ENCODE measurements at regions not wholly inside any gene's neighbourhood (a gene's known extent, or its start where the extent isn't known, plus 50 kb on each side); places are given as distances from the start of the nearest gene placed in this dataset.
"Not testable (repeated sequence)": the region's sequence is repeated elsewhere in the genome, so short reads cannot be mapped to it uniquely, and the experiment has no call there.

- Histone ChIP-seq H3K9me3 (ENCODE audit: insufficient read depth, low read depth, low read length) (no peaks in the 10 kb centered on the region), H3K36me3 (ENCODE audit: insufficient read depth, low read length) (no peaks in the 10 kb centered on the region), H3K9ac (ENCODE audit: low read length) (no peak overlapping the region), H3K4me3 (ENCODE audit: insufficient read depth, low read depth, low read length) (no peak overlapping the region), H3K27ac (ENCODE audit: low read depth, low read length) (no peak overlapping the region), H3K27me3 (ENCODE audit: insufficient read depth, low read length) (no peaks in the 10 kb centered on the region), H3K4me2 (ENCODE audit: low read length) (no peak overlapping the region), H3K79me2 (ENCODE audit: insufficient read depth, low read length) (no peaks in the 10 kb centered on the region), H4K20me1 (ENCODE audit: insufficient read depth, low read length) (no peaks in the 10 kb centered on the region), H3K4me1 (ENCODE audit: insufficient read depth, low read length) (no peaks in the 10 kb centered on the region), H2AFZ (ENCODE audit: low read depth, low read length) (no peak overlapping the region)
- Mint-ChIP-seq H3K4me1 (ENCODE audit: low read depth, unreplicated experiment) (peaks cover 3% of the 10 kb centered on the region), H3K4me3 (ENCODE audit: unreplicated experiment) (no peak overlapping the region), H3K27me3 (ENCODE audit: low read depth, unreplicated experiment) (no peaks in the 10 kb centered on the region), H3K9me3 (ENCODE audit: unreplicated experiment) (peaks cover 8% of the 10 kb centered on the region), H3K27ac (ENCODE audit: unreplicated experiment) (no peak overlapping the region), H3K36me3 (ENCODE audit: low read depth, unreplicated experiment) (no peaks in the 10 kb centered on the region)
- DNase-seq (ENCODE audit: low read depth), result no peak
- TF ChIP-seq EZH2 (IDR thresholded peaks at IDR 0.05; ENCODE audit: insufficient read depth, low read length), result no peak
- TF ChIP-seq, protein P1, sequence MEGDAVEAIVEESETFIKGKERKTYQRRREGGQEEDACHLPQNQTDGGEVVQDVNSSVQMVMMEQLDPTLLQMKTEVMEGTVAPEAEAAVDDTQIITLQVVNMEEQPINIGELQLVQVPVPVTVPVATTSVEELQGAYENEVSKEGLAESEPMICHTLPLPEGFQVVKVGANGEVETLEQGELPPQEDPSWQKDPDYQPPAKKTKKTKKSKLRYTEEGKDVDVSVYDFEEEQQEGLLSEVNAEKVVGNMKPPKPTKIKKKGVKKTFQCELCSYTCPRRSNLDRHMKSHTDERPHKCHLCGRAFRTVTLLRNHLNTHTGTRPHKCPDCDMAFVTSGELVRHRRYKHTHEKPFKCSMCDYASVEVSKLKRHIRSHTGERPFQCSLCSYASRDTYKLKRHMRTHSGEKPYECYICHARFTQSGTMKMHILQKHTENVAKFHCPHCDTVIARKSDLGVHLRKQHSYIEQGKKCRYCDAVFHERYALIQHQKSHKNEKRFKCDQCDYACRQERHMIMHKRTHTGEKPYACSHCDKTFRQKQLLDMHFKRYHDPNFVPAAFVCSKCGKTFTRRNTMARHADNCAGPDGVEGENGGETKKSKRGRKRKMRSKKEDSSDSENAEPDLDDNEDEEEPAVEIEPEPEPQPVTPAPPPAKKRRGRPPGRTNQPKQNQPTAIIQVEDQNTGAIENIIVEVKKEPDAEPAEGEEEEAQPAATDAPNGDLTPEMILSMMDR (IDR thresholded peaks at IDR 0.05; ENCODE audit: insufficient read depth, low read depth, low read length), result no peak
- no peak for FAIRE-seq
Measured at GRCh38 chr12:33944703-33945437, 77.4 kb upstream of the ALG10 start.

DNA sequence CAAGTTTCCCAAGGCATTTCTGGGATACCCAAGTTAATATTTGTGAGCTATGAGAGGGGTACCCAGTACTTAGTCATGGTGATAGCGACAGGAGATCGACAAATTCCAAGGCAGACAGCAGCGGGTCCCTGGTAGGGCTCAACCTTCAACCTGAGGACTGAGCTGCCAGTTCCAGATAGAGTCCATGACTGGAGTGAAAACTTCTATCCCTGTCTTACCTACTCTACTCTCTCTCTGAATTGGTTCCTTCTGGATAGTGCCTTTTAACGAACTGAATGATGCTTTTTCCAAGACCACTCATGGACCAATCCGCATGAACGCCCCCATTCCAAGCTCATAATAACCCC lies 76.9 kb upstream of the ALG10 start:
- peaks cover 13% of the 10 kb centered on the region for H3K9me3 Mint-ChIP-seq (ENCODE audit: unreplicated experiment)

DNA sequence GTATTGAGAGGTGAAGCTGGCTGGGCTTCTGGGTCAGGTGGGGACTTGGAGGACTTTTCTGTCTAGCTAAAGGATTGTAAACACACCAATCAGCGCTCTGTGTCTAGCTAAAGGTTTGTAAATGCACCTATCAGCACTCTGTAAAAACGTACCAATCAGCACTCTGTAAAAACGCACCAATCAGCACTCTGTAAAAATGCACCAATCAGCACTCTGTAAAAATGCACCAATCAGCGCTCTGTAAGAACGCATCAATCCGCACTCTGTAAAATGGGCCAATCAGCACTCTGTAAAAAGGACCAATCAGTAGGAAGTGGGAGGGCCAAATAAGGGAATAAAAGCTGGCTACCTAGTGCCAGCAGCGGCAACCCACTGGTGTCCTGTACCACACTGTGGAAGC lies 56.1 kb upstream of the ALG10 start:
- not testable (repeated sequence) for H3K9me3 ChIP-seq (ENCODE audit: insufficient read depth, low read depth, low read length); H3K9me3 Mint-ChIP-seq (ENCODE audit: unreplicated experiment); FAIRE-seq; H3K27me3 ChIP-seq (ENCODE audit: insufficient read depth, low read length); H3K27ac Mint-ChIP-seq (ENCODE audit: unreplicated experiment); H3K4me1 Mint-ChIP-seq (ENCODE audit: low read depth, unreplicated experiment); H2AFZ ChIP-seq (ENCODE audit: low read depth, low read length); H3K4me1 ChIP-seq (ENCODE audit: insufficient read depth, low read length); H3K4me2 ChIP-seq (ENCODE audit: low read length); H3K36me3 Mint-ChIP-seq (ENCODE audit: low read depth, unreplicated experiment); H3K4me3 ChIP-seq (ENCODE audit: insufficient read depth, low read depth, low read length); H3K27ac ChIP-seq (ENCODE audit: low read depth, low read length); H3K9ac ChIP-seq (ENCODE audit: low read length); H3K4me3 Mint-ChIP-seq (ENCODE audit: unreplicated experiment); H3K36me3 ChIP-seq (ENCODE audit: insufficient read depth, low read length); H3K79me2 ChIP-seq (ENCODE audit: insufficient read depth, low read length); H4K20me1 ChIP-seq (ENCODE audit: insufficient read depth, low read length); H3K27me3 Mint-ChIP-seq (ENCODE audit: low read depth, unreplicated experiment); DNase-seq (ENCODE audit: low read depth)

More for the DNA sequence above, 76.9 kb upstream of the ALG10 start:
- H3K4me3 Mint-ChIP-seq (ENCODE audit: unreplicated experiment), result no peak overlapping the region
- H3K36me3 Mint-ChIP-seq (ENCODE audit: low read depth, unreplicated experiment), result no peaks in the 10 kb centered on the region
- H3K27ac ChIP-seq (ENCODE audit: low read depth, low read length), result no peak overlapping the region
- no peak overlapping the region for H3K9ac ChIP-seq (ENCODE audit: low read length)
- no peaks in the 10 kb centered on the region for H3K36me3 ChIP-seq (ENCODE audit: insufficient read depth, low read length)
- FAIRE-seq (no peak), DNase-seq (ENCODE audit: low read depth) (no peak)
- no peaks in the 10 kb centered on the region for H3K79me2 ChIP-seq (ENCODE audit: insufficient read depth, low read length)
- H4K20me1 ChIP-seq (ENCODE audit: insufficient read depth, low read length), result no peaks in the 10 kb centered on the region
- H3K9me3 ChIP-seq (ENCODE audit: insufficient read depth, low read depth, low read length), result no peaks in the 10 kb centered on the region
- TF ChIP-seq, protein P1 (IDR thresholded peaks at IDR 0.05; ENCODE audit: insufficient read depth, low read depth, low read length), result no peak
- no peak for TF ChIP-seq EZH2 (IDR thresholded peaks at IDR 0.05; ENCODE audit: insufficient read depth, low read length)
- H2AFZ ChIP-seq (ENCODE audit: low read depth, low read length), result no peak overlapping the region
- peaks cover 3% of the 10 kb centered on the region for H3K4me1 Mint-ChIP-seq (ENCODE audit: low read depth, unreplicated experiment)
- no peaks in the 10 kb centered on the region for H3K27me3 Mint-ChIP-seq (ENCODE audit: low read depth, unreplicated experiment)
- H3K4me3 ChIP-seq (ENCODE audit: insufficient read depth, low read depth, low read length), result no peak overlapping the region
- no peak overlapping the region for H3K27ac Mint-ChIP-seq (ENCODE audit: unreplicated experiment)
- no peaks in the 10 kb centered on the region for H3K27me3 ChIP-seq (ENCODE audit: insufficient read depth, low read length)
- no peaks in the 10 kb centered on the region for H3K4me1 ChIP-seq (ENCODE audit: insufficient read depth, low read length)
- H3K4me2 ChIP-seq (ENCODE audit: low read length), result no peak overlapping the region

Measured in astrocyte (in vitro differentiated cells and primary cell).